A172 (cell line): ENCODE measurements at regions not wholly inside any gene's neighbourhood (a gene's known extent, or its start where the extent isn't known, plus 50 kb on each side); places are given as distances from the start of the nearest gene placed in this dataset.
"Not testable (repeated sequence)": the region's sequence is repeated elsewhere in the genome, so short reads cannot be mapped to it uniquely, and the experiment has no call there.

ENCODE experiments used
- DNase-seq: peaks from one replicate; pipeline ENCODE4 v3.0.0-alpha.2; 2015; ENCODE audit warnings: low spot score

DNA sequence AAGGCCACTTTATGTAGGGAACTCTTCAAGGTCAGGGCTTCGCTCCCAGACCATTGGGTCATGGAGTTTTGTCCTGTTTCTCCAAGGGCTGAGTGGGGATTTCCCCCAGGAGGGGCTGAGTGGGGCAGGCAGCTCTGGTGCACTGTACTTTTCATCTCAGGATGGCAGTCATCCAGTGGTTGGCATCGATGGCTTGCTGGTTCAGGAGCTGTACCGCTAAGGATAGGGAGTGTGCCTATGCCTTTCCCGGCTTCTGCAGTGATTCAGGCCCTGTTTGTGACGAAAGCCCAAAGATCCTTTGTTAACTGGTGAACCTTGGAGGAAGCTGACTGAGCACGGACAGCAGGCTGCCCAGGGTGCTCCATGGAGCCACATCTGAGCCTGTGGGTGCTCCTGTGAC is 100.1 kb upstream of the GADD45A start:
- DNase-seq, result no peak

DNA sequence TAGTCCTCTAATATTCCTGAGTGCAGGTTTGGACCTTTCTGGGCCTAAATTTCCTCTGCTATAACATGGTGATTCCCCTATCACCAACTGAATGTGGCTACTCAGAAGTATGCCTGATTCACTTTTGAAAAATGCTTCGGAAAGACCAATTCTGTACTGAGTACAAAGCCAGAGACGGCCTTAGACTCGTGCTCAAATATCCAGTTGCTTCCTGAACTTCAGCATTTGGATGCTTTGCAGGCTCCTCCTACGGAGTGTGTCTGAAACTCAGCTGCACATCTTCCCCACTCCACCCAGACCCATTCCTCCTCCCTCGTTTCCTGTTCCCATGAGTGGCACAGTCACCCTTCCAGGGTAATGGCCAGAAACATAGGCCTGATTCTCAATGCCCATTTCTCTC is 98.4 kb upstream of the GADD45A start:
- DNase-seq, result no peak

DNA sequence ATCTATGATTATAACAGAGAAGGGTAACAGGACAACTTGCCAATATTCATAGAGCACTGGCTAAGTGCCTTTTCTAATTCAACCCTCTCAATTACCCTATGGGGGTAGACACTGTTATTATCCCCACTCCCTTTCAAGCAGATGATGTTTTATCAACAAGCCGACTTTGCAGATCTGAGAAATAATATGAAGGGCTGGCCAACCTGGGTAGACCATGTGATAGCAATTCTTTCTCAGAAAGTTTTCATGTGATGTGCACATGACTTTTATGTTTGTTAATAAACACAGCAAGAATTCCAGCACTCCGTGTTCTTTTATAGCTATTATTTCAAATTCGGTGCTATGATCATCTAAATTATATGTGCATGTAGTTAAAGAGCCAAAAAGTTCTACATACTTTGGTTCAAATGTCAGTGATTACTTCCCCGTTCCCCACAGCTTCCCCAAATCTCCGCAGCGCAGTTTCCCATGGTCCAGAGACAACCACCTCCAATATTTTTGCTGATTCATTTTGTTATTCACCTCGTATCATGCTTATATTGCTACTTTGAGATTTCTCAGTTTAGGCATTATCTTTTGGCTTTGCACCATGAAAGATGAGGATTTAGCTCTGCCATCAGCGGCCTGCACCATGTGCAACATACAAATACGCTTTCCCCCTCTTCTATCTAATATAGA is 96.7 kb upstream of the GADD45A start:
- no peak for DNase-seq

DNA sequence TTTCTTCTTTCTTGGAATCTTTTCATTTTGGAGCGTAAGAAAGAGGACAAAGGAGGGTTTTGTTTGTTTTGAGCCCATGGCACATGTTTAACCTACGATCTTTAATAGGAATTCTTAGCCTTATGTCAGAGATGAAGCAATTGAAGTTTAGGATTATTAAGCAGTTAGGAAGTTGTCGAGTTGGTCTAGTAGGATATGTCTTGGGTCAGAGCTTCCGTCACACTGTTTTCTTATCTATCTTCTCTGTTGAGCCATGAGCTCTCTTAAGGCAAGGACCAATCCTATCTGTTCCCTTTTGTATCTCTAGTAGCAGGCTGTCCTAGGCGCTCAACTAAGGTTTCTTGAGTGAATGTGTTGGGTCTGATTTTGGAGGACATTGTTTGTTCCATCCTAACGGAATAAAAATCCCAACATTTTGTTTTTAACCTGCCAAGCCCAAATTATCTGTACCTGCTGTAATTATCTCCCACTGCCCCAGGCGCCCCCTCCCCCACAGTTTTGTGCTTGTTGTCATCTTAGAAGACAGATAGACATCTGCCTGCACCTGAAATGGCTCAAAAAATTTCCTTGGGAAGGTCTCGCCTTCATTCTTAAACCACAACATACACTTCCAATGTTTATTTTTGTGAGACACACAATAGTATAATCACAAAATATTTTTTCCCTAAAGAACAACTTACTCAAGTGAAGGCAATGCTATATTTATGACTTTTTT is 95.3 kb upstream of the GADD45A start:
- DNase-seq, result no peak

DNA sequence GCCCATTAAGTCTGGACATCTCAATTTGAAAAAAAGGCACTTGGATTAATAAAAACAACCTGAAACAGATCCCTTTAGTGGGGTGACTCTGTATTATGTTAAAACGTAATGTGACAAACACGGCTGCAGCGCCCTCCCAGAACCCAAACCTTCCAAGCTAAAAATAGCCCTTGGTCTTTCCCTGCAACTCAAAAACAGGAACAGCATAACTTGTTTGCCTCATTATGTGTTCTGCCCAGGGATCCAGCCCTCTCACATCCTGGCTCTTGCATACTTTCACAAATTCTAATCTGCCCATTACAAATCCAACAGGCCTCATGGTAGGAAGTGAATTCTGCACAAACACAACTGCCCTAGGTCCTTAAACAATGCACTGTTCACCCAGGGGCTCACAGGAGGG is 94.7 kb upstream of the GADD45A start:
- DNase-seq, result no peak

DNA sequence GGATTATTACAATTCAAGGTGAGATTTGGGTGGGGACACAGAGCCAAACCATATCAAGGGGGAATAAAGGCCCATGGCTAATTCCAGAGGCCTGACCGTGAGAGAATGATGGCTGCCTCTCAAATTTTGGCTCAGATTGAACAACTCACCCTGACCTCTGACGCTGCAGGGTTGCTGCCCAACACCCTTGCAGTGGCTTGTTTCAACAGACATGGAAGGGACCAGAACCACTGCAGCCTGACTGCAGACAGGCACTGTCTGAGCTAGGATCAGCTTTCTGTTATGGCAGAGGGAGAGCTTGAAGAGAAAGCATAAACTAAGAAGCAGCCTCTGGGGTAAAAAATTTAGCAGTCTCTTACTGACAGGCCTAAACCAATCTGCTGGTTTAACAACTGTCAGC is 90.2 kb upstream of the GADD45A start:
- no peak for DNase-seq

DNA sequence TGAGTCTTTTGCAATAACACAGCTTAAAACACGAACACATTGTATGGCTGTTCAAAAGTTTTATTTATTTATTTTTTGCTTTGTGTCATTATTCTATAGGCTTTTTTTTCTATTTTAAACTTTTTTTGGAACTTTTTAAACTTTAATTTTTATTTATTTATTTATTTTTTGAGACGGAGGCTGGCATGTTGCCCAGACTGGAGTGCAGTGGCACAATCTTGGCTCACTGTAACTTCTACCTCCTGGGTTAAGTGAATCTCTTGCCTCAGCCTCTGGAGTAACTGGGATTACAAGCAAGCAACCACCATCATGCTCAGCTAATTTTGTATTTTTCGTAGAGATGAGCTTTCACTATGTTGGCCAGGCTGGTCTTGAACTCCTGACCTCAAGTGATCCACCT is 88.3 kb upstream of the GADD45A start:
- DNase-seq, result no peak

DNA sequence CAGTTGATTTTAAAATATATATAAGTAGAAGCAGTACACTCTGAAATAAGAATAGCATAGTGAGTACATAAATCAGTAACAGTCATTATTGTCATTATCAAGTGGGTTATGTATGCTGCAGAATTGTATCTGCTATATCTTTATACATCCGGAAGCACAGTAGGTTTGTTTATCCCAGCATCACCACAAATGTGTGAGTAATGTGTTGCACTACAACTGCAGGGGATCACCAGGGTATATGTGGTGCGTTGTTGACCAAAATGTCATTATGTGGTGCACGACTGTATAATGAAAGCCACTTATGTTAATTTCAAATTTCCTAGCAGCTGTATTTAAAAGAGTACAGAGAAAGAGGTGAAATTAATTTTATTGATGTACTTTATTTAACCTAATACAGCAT is 87.7 kb upstream of the GADD45A start:
- DNase-seq, result no peak

DNA sequence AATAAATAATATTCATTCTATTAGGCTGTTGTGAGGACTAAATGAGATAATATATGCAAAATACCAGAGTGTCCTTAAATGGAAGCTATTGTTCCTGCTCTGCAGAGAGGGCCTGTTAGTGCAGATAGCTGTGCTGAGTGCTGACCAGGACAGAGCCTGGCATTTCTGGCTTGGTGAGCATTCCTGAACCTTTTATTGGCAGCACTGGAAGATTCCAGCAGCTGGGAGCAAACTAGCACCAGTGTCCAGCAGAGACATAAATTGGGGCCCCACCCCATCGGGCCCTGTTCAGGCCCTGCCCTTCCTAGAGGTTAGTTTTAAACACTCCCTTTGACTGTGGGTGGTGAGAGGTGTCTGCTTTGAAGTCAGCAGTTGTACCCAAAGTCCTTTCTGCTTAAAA is 85.9 kb upstream of the GADD45A start:
- DNase-seq, result no peak

DNA sequence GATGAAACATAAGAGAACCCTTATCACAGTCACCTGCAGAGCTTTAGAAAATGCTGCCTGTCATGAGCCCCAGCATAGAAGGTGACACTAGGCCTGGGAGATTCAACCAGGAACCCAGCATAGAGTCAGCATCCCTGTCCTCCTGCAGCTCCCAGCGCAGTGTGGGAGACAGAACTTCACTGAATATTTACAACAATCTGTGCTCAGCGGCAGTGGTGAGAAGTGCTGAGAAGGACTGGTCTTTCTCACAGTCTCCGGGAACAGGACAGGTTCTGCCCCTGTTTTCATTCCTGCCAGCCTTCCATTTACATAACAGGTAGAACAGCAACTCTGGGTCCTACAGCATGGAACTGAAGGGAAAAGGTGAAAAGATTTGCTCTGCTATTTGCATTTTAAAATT is 83.5 kb upstream of the GADD45A start:
- no peak for DNase-seq

DNA sequence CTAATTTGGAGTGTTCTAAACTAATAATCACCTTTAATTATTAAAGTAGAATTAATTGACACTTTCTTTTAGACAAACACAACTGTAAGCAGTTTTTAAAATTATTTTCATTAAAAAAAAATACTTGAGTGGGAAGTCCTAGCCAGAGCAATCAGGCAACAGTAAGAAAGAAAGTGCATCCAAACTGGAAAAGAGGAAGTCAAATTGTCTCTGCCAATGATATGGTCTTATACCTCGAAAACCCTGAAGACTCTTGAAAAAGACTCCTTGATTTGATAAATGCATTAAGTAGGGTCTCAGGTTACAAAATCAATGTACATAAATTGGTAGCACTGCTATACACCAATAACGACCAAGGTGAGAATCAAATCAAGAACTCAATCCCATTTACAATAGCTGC is 83.0 kb upstream of the GADD45A start:
- no peak for DNase-seq

DNA sequence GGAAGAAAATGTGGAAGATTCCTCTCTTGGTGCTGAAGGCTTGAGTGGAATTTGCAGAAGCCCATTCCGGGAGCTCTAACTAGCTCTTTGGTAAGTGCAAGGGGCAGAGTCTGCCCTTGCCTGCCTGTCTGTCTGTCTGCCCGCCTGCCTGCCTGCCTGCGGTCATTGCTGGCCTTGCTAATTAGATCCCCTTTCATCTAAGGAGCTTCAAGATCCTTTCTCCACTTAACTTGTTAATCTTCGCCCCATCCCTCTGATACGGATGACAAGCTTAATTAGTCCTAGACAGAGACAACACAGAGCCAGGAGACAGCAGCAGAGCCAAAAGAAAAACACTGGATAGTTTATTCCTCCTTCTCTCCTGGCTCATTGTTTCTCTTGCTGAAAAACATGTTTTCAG is 80.2 kb upstream of the GADD45A start:
- DNase-seq, result no peak

DNA sequence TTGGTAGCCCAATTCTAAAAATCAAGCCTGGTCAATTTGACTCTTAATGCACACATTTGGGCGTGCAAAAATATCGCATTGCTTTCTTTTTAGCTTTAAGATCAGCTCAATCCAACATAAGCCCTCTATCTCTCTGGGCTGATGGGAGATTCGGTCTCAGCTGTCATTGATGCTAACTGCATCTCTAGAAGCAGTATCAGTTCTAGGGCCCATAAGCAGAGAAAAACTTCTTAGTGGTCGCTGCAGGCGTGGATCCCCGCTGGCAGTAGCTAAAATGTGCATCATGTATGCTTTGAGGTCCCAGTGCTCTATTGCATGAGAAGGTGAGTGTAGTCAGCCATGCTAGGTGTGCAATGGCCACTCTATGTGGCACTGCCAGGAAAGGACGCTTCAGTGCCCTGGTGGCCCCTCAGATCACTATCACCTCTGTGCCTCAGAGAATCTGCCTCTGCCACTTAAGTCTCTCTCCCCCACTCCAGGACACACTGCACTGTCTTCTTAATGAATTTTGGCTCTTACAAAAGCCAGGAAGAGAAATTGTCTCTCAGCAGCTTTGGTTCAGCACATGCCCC is 79.7 kb upstream of the GADD45A start:
- DNase-seq, result no peak

DNA sequence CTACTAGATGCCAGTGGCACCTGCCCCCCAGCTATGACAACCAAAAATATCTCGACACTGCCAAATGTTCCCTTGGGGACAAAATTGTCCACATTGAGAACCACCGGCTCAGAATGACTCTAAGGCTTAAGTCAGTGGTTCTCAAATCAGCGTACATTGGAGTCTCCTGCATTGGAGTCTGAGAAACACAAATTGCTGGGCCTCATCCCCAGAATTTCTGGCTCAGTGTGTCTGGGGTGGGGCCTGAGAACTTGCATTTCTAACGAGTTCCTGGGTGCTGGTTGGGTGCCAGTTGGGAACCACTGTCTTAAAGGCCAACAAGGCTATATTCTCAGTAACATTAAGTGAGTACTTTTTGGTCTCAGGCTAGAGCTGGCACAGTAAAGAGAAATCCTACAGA is 77.7 kb upstream of the GADD45A start:
- DNase-seq, result no peak

DNA sequence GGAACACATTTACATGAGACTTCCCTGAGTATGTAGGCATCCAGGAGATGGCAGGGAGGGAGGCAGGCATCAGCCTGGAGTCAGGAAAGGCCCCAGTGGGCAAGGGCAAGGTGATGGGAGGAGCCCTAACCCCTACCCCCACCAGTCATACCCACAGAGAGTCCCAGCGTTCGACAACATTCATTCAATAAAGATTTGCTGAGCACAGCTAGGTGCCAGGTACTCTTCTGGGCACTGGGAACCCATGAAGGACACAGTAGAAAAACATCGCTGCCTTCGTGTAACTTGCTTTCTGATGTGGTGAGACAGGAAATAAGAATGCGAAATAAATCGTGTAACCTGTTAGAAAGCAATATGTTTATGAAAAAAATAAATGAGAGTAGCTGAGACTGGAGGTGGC is 77.3 kb upstream of the GADD45A start:
- no peak for DNase-seq

DNA sequence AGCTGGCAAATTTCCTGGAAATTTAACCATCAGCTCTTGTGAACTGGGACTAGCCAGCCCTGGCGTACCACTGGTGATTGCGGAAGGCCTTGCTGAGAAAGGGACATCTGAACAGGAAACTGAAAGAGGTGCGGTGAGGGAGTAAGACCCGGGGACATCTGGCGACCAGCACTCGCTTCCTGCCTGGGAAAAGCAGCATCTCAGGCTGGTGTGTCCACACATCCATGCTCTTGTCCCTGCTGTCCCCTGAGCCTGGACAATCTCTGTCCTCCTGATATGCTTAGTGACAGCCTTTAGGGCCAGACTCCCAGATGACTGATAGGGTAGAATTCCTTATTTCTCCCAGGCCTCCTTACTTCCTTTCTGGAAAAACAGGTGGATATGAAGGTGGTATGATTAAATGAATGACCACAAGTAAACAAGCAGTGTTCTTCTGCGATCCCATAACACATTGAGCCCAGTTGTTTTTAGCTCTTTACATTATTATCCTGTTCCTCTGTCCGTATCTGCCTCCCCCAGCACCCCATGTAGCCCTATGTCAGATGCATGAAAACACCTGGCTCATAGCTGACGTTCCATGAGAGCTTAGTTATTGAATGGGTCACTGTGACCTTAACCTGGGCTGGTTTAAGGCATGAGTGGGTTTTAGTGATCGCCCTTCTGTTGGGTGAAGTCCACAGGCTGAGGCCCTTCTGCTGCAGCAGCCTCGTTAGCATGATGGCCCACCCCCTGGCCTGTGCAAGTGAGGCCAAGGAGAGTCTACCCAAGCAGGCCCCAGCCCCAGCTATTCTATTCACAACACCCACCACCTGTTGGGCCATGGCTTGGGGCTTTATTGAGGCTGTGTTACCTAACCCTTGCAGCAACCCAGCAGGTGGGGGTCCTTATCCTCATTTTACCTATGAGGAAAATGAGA is 76.1 kb upstream of the GADD45A start:
- no peak for DNase-seq

DNA sequence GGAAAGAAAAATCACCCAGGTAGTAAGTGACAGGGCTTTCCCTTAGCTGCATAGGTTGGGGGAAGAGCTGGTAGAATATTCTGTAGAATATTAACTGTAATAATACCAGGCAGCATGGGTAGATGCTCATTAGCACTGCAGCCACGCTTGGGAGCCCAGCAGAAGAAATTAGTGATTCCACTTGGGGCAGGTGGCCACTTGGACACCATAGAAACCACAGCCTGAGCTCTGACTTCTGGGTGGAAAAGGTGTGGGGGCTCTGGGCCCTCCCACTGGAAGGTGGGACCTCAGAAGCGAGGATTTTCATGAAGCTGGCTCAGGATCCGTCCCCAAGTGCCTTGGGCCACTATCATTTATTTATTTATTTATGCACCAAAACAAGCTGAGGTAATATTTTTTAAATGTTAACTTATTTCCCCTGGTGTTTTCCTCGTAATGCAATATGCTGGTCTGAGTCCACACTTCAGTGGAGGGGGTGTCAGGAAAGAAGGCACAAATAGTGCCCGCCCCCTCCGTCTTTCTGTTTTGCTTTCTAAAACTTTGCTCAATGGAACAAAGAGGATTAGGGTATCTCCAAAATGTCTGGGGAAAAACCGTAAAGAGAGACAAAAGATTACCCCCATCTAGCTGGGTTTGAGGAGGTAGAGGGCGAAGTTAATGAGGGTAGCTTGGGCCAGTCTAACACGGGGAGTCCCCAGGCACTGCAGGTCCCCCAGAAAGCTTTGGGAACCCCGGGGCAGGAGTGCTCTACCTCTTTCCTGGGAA is 75.2 kb upstream of the GADD45A start:
- no peak for DNase-seq

DNA sequence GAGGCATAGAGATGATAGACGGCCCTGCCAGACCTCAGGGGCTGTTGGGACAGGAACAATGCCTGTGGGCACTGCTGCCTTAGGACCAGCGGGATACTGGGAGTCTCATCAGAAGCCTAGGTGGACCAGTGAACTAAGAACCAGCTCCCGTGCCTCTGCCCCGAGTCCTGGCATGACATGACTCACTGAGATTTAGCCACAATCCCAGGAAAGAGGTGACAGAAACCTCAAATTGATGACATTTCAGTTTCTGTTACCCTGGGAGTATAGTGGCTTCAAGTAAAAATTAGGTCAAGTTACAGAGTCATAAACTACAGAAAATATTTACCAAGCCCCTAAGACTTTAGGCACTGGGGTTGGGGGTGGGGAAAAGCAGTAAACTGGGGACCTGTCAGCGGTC is 74.6 kb upstream of the GADD45A start:
- peak; percentile 22 for DNase-seq

DNA sequence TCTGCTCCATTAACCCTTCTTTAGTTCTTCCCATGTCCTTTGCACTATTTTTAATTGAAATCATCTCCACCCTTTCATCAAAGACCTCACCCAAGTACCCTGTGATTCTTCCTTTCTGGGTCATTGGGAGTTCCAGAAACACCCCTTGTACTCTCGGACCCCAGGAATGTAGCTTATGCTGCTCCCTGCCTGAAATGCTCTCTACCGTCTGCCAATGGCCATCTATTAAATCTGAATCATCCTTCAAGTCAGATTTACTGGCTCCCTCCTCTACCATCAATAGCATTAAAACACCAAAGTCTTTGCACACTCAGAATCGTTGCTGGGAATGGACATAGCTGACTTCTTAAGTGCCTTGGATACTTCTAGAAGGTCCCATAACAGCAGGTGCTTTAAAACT is 73.2 kb upstream of the GADD45A start:
- DNase-seq, result no peak

DNA sequence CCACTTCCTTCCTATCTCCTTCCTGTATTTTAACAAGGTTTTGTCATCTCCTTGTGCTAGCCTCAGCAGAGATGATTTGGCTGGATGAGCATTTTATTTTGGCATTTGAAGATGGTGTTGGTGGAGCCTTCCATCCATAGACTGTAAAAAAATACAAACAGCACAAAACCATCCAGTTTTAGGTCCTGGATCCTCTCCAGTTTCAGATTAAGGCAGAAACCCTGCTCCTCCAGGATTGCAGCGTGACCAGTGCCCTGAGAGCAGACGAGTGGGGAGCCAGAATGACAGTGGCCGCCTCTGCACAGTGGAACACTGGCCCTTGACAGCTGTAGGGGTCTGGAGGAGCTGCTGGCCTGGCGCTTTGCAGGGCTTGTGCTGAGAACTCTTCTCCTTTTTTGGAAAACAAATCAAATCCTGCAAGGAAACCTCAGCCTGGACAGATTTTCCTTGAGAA is 72.2 kb upstream of the GADD45A start:
- DNase-seq, result no peak

DNA sequence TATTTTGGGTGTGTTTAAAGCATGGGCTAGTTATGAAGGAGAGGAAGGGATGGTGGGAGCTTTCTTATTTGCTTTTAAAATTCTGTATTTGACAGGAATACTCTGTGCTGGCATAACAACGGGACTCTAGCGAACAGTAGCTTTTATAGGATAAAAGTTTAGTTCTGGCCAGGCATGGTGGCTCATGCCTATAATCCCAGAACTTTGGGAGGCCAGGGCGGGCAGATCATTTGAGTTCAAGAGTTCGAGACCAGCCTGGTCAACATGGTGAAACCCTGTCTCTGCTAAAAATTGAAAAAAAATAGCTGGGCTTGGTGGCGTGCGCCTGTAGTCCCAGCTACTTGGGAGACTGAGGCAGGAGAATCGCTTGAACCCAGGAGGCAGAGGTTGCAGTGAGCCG is 71.5 kb upstream of the GADD45A start:
- DNase-seq, result not testable (repeated sequence)

DNA sequence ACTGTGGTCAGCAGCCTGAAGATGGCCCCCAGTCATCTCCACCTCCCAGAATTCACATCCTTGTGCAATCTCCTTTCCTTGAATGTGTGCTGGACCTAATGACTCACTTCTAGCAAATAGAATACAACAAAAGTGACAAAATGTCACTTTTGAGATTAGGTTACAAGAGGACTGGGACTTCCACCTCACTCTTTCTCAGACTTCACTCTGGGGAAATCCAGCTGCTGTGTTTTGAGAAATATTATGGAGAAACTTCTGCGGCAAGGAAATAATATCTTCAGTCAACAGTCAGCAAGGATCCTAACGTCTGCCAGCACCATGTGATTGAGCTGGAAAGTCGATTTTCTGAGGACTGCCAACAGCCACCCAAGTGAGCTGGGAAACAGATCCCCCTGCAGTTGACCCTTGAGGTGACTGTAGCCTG is 70.5 kb upstream of the GADD45A start:
- DNase-seq, result no peak
